ENCODE measurements at regions not wholly inside any gene's neighbourhood (a gene's known extent, or its start where the extent isn't known, plus 50 kb on each side); places are given as distances from the start of the nearest gene placed in this dataset.

DNA sequence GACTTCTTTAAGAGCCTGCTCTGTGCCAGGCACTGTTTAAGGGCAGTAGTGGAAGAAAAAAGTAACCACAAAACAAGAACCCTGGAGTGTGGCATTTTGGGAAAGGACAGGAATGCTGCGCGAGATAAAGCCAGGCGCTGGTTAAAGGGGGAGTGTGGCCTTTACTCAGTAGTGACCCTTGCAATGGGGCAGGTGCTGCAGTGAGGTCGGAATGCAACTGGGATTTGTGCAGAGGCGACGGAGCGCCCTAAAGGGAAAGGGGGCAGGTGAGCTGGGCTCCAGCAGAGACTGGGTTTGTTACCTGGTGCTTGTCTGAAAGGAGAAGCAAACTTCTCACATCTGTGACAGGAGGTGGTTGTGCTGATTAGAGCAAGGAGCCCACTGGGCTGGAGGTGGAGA, 263.6 kb downstream of the ACTR3B start:
- no peak for ATAC-seq
- H3K4me1 Mint-ChIP-seq (ENCODE audit: low read depth) = no peaks in the 10 kb centered on the region
- H3K27ac Mint-ChIP-seq = no peak overlapping the region
- no peaks in the 10 kb centered on the region for H3K27me3 Mint-ChIP-seq (ENCODE audit: low read depth)
- ChIA-PET POLR2A (no interaction called here), CTCF (no interaction called here)
- no peak overlapping the region for H3K4me3 Mint-ChIP-seq
- no peak for DNase-seq
- no peaks in the 10 kb centered on the region for H3K9me3 Mint-ChIP-seq (ENCODE audit: insufficient read depth)
- no peaks in the 10 kb centered on the region for H3K36me3 Mint-ChIP-seq (ENCODE audit: low read depth)

- Mint-ChIP-seq H3K9me3 (ENCODE audit: insufficient read depth) (no peaks in the 10 kb centered on the region), H3K27ac (no peak overlapping the region), H3K4me3 (no peak overlapping the region), H3K4me1 (ENCODE audit: low read depth) (no peaks in the 10 kb centered on the region), H3K36me3 (ENCODE audit: low read depth) (no peaks in the 10 kb centered on the region), H3K27me3 (ENCODE audit: low read depth) (no peaks in the 10 kb centered on the region)
- ChIA-PET POLR2A (no interaction called here), CTCF (no interaction called here)
- no peak for DNase-seq
- ATAC-seq = no peak
These were observed 267.7 kb downstream of the ACTR3B start for GRCh38 chr7:153027210-153027609.

DNA sequence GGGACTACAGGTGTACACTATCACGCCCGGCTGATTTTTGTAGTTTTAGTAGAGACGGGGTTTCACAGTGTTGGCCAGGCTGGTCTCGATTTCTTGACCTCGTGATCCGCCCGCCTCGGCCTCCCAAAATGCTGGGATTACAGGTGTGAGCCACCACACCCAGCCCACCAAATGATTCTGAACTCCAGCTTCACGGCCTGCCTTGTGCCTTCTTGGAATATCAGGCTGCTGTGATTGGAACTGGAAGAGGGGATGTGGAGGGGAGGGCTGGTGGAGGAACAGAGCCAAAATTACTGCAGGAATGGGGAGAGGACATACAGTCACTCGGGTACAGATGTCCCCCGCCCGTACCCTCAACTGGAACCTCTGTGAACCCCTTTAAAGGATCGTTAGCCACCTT, 268.4 kb downstream of the ACTR3B start:
- Mint-ChIP-seq H3K9me3 (ENCODE audit: insufficient read depth) (no peaks in the 10 kb centered on the region), H3K27ac (no peak overlapping the region), H3K36me3 (ENCODE audit: low read depth) (no peaks in the 10 kb centered on the region), H3K4me1 (ENCODE audit: low read depth) (no peaks in the 10 kb centered on the region), H3K27me3 (ENCODE audit: low read depth) (no peaks in the 10 kb centered on the region), H3K4me3 (no peak overlapping the region)
- DNase-seq (no peak), ATAC-seq (no peak)
- POLR2A ChIA-PET = no interaction called here
- CTCF ChIA-PET = no interaction called here

- Mint-ChIP-seq H3K4me1 (ENCODE audit: low read depth) (no peaks in the 10 kb centered on the region), H3K9me3 (ENCODE audit: insufficient read depth) (no peaks in the 10 kb centered on the region), H3K27ac (no peak overlapping the region), H3K4me3 (no peak overlapping the region), H3K36me3 (ENCODE audit: low read depth) (no peaks in the 10 kb centered on the region), H3K27me3 (ENCODE audit: low read depth) (no peaks in the 10 kb centered on the region)
- no peak for DNase-seq
- CTCF ChIA-PET = no interaction called here
- POLR2A ChIA-PET = no interaction called here
- ATAC-seq = no peak
These were observed 271.4 kb downstream of the ACTR3B start for GRCh38 chr7:153030976-153031375.

DNA sequence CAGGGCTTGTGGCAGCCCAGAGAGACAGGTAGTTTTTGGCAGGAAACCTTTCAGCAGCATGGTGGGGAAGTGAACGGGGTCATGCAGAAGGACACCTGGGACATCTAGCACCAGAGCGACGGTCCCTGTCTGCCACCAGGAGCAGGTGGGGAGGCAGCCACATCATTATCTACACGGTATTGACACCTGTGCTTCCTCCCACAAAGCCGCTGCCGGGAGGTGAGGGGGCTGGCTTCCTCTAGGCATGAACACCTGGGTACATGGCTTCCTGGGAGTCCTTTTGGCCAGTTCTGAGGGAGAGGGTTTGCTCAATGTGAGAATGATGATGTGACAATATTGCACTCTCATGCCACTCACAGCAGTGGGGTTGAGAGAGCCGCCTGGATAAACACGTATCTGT, 275.2 kb downstream of the ACTR3B start:
- CTCF ChIA-PET = no interaction called here
- H3K27ac Mint-ChIP-seq = no peak overlapping the region

DNA sequence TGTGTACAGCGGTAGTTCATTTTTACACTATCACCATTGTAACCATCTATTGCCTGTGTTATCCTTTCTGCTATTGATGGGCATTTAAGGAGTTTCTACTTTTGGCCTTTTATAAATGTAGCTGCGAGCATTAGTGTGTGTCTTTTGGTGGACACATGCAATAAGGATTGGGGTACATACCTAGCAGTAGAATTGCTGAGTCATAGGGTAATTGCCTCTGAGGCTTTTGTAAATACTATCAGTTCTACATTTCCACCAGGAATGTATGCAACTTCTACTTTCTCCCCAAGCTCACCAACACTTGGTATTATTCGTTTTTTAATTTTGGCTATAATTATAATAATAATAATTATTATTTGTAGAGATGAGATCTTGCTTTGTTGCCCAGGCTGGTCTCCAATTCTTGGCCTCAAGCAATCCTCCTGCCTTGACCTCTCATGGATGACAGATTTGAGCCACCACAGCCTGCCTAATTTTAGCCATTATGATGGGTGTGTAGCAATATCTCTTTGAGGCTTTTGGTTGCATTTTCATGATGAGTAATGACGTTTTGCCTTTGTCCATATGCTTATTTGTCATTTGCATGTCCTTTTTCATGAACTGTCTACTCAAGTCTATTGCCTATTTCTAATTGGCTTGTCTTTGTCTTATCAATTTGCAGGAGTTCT, 277.0 kb downstream of the ACTR3B start:
- Mint-ChIP-seq H3K4me3 (no peak overlapping the region), H3K27ac (no peak overlapping the region), H3K36me3 (ENCODE audit: low read depth) (no peaks in the 10 kb centered on the region), H3K4me1 (ENCODE audit: low read depth) (no peaks in the 10 kb centered on the region), H3K27me3 (ENCODE audit: low read depth) (no peaks in the 10 kb centered on the region), H3K9me3 (ENCODE audit: insufficient read depth) (no peaks in the 10 kb centered on the region)
- ChIA-PET POLR2A (no interaction called here), CTCF (no interaction called here)
- no peak for DNase-seq
- ATAC-seq = no peak

More for the DNA sequence above, 275.2 kb downstream of the ACTR3B start:
- Mint-ChIP-seq H3K36me3 (ENCODE audit: low read depth) (no peaks in the 10 kb centered on the region), H3K4me3 (no peak overlapping the region), H3K27me3 (ENCODE audit: low read depth) (no peaks in the 10 kb centered on the region), H3K4me1 (ENCODE audit: low read depth) (no peaks in the 10 kb centered on the region), H3K9me3 (ENCODE audit: insufficient read depth) (no peaks in the 10 kb centered on the region)
- DNase-seq = no peak
- POLR2A ChIA-PET = no interaction called here
- ATAC-seq = no peak

DNA sequence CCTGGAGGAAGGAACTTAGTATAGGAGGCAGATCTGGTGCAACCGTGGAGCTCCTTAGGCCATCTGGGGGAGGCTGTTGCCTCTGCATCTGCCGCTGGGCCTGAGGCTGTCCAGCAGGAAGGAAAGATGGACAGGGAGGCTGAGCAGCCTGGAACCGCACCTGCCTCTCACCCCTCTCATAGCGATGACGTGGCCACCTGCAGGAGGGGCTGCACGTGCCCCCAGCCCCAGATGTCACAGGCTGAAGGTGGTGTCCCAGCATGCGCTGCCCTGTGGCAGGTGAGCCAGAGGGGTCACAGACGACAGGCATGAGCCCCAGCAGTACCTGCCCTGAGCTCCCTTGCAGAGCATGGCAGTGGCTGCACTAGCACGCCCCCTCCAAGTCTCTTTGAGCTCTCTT, 283.9 kb downstream of the ACTR3B start:
- ChIA-PET POLR2A (no interaction called here), CTCF (no interaction called here)
- H3K9me3 Mint-ChIP-seq (ENCODE audit: insufficient read depth) = no peaks in the 10 kb centered on the region
- H3K27ac Mint-ChIP-seq = no peak overlapping the region
- no peaks in the 10 kb centered on the region for H3K27me3 Mint-ChIP-seq (ENCODE audit: low read depth)
- H3K4me1 Mint-ChIP-seq (ENCODE audit: low read depth) = no peaks in the 10 kb centered on the region
- DNase-seq (no peak), ATAC-seq (no peak)
- H3K4me3 Mint-ChIP-seq = no peak overlapping the region
- no peaks in the 10 kb centered on the region for H3K36me3 Mint-ChIP-seq (ENCODE audit: low read depth)

DNA sequence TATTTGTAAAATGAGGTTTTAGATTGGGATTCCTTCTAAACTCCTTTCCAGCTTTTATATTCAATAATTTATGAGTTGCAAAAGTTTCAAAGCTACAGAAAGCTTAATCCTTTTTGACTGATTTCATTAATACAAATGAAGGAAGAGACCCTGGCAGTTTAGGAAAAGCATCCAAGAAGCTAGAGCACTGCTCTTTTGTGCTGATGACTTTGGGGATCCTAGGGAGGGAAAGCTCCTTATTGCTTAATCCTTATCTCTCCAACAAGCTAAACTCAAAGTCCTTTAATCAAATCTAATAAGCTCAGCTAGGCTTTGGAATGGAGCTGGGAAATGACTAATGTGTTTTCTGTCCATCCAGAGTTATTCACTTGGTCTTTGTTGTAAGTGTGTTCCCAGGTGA, 285.4 kb downstream of the ACTR3B start:
- Mint-ChIP-seq H3K27ac (no peak overlapping the region), H3K36me3 (ENCODE audit: low read depth) (no peaks in the 10 kb centered on the region), H3K9me3 (ENCODE audit: insufficient read depth) (no peaks in the 10 kb centered on the region), H3K4me3 (no peak overlapping the region), H3K27me3 (ENCODE audit: low read depth) (no peaks in the 10 kb centered on the region), H3K4me1 (ENCODE audit: low read depth) (no peaks in the 10 kb centered on the region)
- ATAC-seq (no peak), DNase-seq (no peak)
- ChIA-PET CTCF (interaction anchor here (0.8 kb wide), 1 partner anchor 15 kb away, joined by 3 read pairs; no protein-coding TSS in a partner anchor), POLR2A (no interaction called here)

GRCh38 chr7:153047079-153047959, 287.8 kb downstream of the ACTR3B start:
- Mint-ChIP-seq H3K27ac (no peak overlapping the region), H3K4me3 (no peak overlapping the region), H3K27me3 (ENCODE audit: low read depth) (no peaks in the 10 kb centered on the region), H3K36me3 (ENCODE audit: low read depth) (no peaks in the 10 kb centered on the region), H3K4me1 (ENCODE audit: low read depth) (no peaks in the 10 kb centered on the region), H3K9me3 (ENCODE audit: insufficient read depth) (no peaks in the 10 kb centered on the region)
- CTCF ChIA-PET = no interaction called here
- POLR2A ChIA-PET = no interaction called here
- ATAC-seq (no peak), DNase-seq (no peak)

- DNase-seq (no peak), ATAC-seq (no peak)
- POLR2A ChIA-PET = no interaction called here
- no peak overlapping the region for H3K4me3 Mint-ChIP-seq
- H3K9me3 Mint-ChIP-seq (ENCODE audit: insufficient read depth) = no peaks in the 10 kb centered on the region
- no peaks in the 10 kb centered on the region for H3K27me3 Mint-ChIP-seq (ENCODE audit: low read depth)
- H3K4me1 Mint-ChIP-seq (ENCODE audit: low read depth) = no peaks in the 10 kb centered on the region
- CTCF ChIA-PET = no interaction called here
- H3K36me3 Mint-ChIP-seq (ENCODE audit: low read depth) = no peaks in the 10 kb centered on the region
- no peak overlapping the region for H3K27ac Mint-ChIP-seq
These were observed 292.7 kb downstream of the ACTR3B start for GRCh38 chr7:153052206-153052605.

GRCh38 chr7:153061910-153062528, 302.5 kb downstream of the ACTR3B start:
- ChIA-PET CTCF (no interaction called here), POLR2A (no interaction called here)
- Mint-ChIP-seq H3K4me1 (ENCODE audit: low read depth) (no peaks in the 10 kb centered on the region), H3K27me3 (ENCODE audit: low read depth) (no peaks in the 10 kb centered on the region), H3K9me3 (ENCODE audit: insufficient read depth) (no peaks in the 10 kb centered on the region), H3K4me3 (no peak overlapping the region), H3K36me3 (ENCODE audit: low read depth) (no peaks in the 10 kb centered on the region), H3K27ac (no peak overlapping the region)
- DNase-seq (peak; percentile 22), ATAC-seq (no peak)

DNA sequence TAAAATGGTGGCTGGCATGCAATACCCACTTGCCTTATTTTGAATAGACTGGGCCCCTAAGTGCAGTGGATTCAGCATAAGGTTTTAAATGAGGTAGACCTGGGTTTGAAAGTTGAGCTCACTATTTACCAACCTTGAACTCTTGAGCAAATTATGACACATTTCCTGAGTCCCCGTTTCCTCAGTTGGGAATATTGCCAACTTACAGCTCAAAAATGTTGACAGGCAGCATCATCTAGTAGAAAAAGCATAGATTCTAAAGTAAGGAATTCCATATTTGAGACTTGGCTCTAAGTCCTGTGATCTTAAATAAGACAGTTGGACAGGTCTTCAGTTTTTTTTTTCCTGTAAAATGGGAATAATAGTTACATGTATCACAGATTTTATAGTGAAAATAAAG, 305.5 kb downstream of the ACTR3B start:
- Mint-ChIP-seq H3K4me1 (ENCODE audit: low read depth) (no peaks in the 10 kb centered on the region), H3K9me3 (ENCODE audit: insufficient read depth) (no peaks in the 10 kb centered on the region), H3K36me3 (ENCODE audit: low read depth) (no peaks in the 10 kb centered on the region), H3K27ac (no peak overlapping the region), H3K4me3 (no peak overlapping the region), H3K27me3 (ENCODE audit: low read depth) (no peaks in the 10 kb centered on the region)
- DNase-seq (no peak), ATAC-seq (no peak)
- CTCF ChIA-PET = no interaction called here
- POLR2A ChIA-PET = no interaction called here

Measured in activated CD8-positive, alpha-beta T cell treated with anti-CD3 and anti-CD28 coated beads, Interleukin-2, amount 10 ng/mL, durations not matched to agents 7 days and 5 days (primary cell).